T47D (cell line): ENCODE measurements at regions not wholly inside any gene's neighbourhood (a gene's known extent, or its start where the extent isn't known, plus 50 kb on each side); places are given as distances from the start of the nearest gene placed in this dataset.

Source experiments
- DNase-seq, 2 experiments: peaks; one replicate each; pipeline versions ENCODE4 v3.0.0 to v3.0.0-alpha.2; 2011 to 2012; ENCODE audit warnings: low read depth in 1 of 2, low spot score in 1 of 2
- JUND ChIP-seq: IDR thresholded peaks from 2 replicates; pipeline ENCODE4 v1.6.1; 2012; ENCODE audit warnings: low read depth
- in situ Hi-C: cut with HindIII; loops from 2 replicates; pipeline ENCODE4 v1.10.0; 2016; ENCODE audit warnings: low sequenced_read_pairs, low pct_unique_long_range_greater_than_20kb

- no peak for DNase-seq
- no peak for TF ChIP-seq JUND
- in situ Hi-C loops: no loop called here
Observed at GRCh38 chr13:44317752-44318151, 55.9 kb upstream of the SERP2 start.

GRCh38 chr13:44318161-44318560 lies 55.5 kb upstream of the SERP2 start:
- no peak for TF ChIP-seq JUND
- in situ Hi-C loops: no loop called here
- DNase-seq: no peak

GRCh38 chr13:44320611-44321010 lies 53.0 kb upstream of the SERP2 start:
- DNase-seq: no peak
- in situ Hi-C loops: no loop called here
- TF ChIP-seq JUND: no peak

- no peak for TF ChIP-seq JUND
- no peak for DNase-seq
- in situ Hi-C loops: no loop called here
Observed at GRCh38 chr13:44321961-44322360, 51.7 kb upstream of the SERP2 start.

GRCh38 chr13:44322928-44323327 lies 50.7 kb upstream of the SERP2 start:
- DNase-seq: no peak
- TF ChIP-seq JUND: no peak
- in situ Hi-C loops: no loop called here

- no peak for TF ChIP-seq JUND
- DNase-seq: no peak
- in situ Hi-C loops: no loop called here
Observed at GRCh38 chr13:44323754-44324153, 49.9 kb upstream of the SERP2 start.
